ENCODE measurements at regions not wholly inside any gene's neighbourhood (a gene's known extent, or its start where the extent isn't known, plus 50 kb on each side); places are given as distances from the start of the nearest gene placed in this dataset.

- 86 to 93% (median 91%) methylated on average over 1 of the region's 1 CpG for WGBS, 3 donors
- no peak for DNase-seq
Observed at GRCh38 chr3:102885289-102885688, 450.5 kb downstream of the ZPLD1 start.

GRCh38 chr3:102887431-102887830, 452.6 kb downstream of the ZPLD1 start:
- whole genome bisulfite sequencing, 3 donors = 17 to 21% (median 19%) methylated on average over 3 of the region's 3 CpGs
- H3K4me3 ChIP-seq = no peak overlapping the region
- ATAC-seq = no peak

More at GRCh38 chr3:102885289-102885688, 450.5 kb downstream of the ZPLD1 start:
- intact Hi-C loops (cut with DNase I) = no loop called here
- H3K9me3 ChIP-seq = no peaks in the 10 kb centered on the region
- no peaks in the 10 kb centered on the region for H3K4me1 ChIP-seq
- no peaks in the 10 kb centered on the region for H3K36me3 ChIP-seq (ENCODE audit: insufficient read depth in 1 of 2, low read depth in 1 of 2)
- no peak for ATAC-seq
- no peaks in the 10 kb centered on the region for H3K27me3 ChIP-seq (ENCODE audit: insufficient read depth in 3 of 3, low read length in 2 of 3)
- H3K27ac ChIP-seq = no peak overlapping the region
- no peak overlapping the region for H3K4me3 ChIP-seq
- no peak for TF ChIP-seq CTCF (IDR thresholded peaks at IDR 0.05)

GRCh38 chr3:102896851-102897621, 462.2 kb downstream of the ZPLD1 start:
- Histone ChIP-seq H3K4me1 (no peaks in the 10 kb centered on the region), H3K27me3 (ENCODE audit: insufficient read depth in 3 of 3, low read length in 2 of 3) (no peaks in the 10 kb centered on the region), H3K27ac (no peak overlapping the region), H3K36me3 (ENCODE audit: insufficient read depth in 1 of 2, low read depth in 1 of 2) (no peaks in the 10 kb centered on the region), H3K4me3 (no peak overlapping the region), H3K9me3 (no peaks in the 10 kb centered on the region)
- no peak for TF ChIP-seq CTCF (IDR thresholded peaks at IDR 0.05)
- no peak for ATAC-seq
- WGBS, 3 donors = 56 to 73% (median 68%) methylated on average over 1 of the region's 1 CpG
- no peak for DNase-seq
- intact Hi-C loops (cut with DNase I) = no loop called here

More at GRCh38 chr3:102887431-102887830, 452.6 kb downstream of the ZPLD1 start:
- DNase-seq = no peak
- H3K9me3 ChIP-seq = no peaks in the 10 kb centered on the region
- TF ChIP-seq CTCF (IDR thresholded peaks at IDR 0.05) = no peak
- H3K27ac ChIP-seq = no peak overlapping the region
- H3K36me3 ChIP-seq (ENCODE audit: insufficient read depth in 1 of 2, low read depth in 1 of 2) = no peaks in the 10 kb centered on the region
- H3K27me3 ChIP-seq (ENCODE audit: insufficient read depth in 3 of 3, low read length in 2 of 3) = no peaks in the 10 kb centered on the region
- intact Hi-C loops (cut with DNase I) = no loop called here
- no peaks in the 10 kb centered on the region for H3K4me1 ChIP-seq

- Histone ChIP-seq H3K4me1 (no peaks in the 10 kb centered on the region), H3K27ac (no peak overlapping the region), H3K27me3 (ENCODE audit: insufficient read depth in 3 of 3, low read length in 2 of 3) (no peaks in the 10 kb centered on the region), H3K4me3 (no peak overlapping the region), H3K36me3 (ENCODE audit: insufficient read depth in 1 of 2, low read depth in 1 of 2) (no peaks in the 10 kb centered on the region), H3K9me3 (no peaks in the 10 kb centered on the region)
- 90 to 92% (median 91%) methylated on average over 11 of the region's 11 CpGs for WGBS, 3 donors
- intact Hi-C loops (cut with DNase I) = no loop called here
- no peak for DNase-seq
- no peak for TF ChIP-seq CTCF (IDR thresholded peaks at IDR 0.05)
- ATAC-seq = no peak
Observed at GRCh38 chr3:102904629-102905028, 469.8 kb downstream of the ZPLD1 start.

- no peak for TF ChIP-seq CTCF (IDR thresholded peaks at IDR 0.05)
- H3K36me3 ChIP-seq (ENCODE audit: insufficient read depth in 1 of 2, low read depth in 1 of 2) = no peaks in the 10 kb centered on the region
- intact Hi-C loops (cut with DNase I) = no loop called here
- WGBS, 3 donors = 84 to 88% (median 84%) methylated on average over 2 of the region's 2 CpGs
- H3K27ac ChIP-seq = no peak overlapping the region
- H3K27me3 ChIP-seq (ENCODE audit: insufficient read depth in 3 of 3, low read length in 2 of 3) = no peaks in the 10 kb centered on the region
- ATAC-seq = no peak
- no peaks in the 10 kb centered on the region for H3K4me1 ChIP-seq
- no peak for DNase-seq
- no peaks in the 10 kb centered on the region for H3K9me3 ChIP-seq
- no peak overlapping the region for H3K4me3 ChIP-seq
Observed at GRCh38 chr3:102905811-102906210, 471.0 kb downstream of the ZPLD1 start.

All from psoas muscle (tissue), 7 donors.